Heart right ventricle (tissue), 16 donors: ENCODE measurements at regions not wholly inside any gene's neighbourhood (a gene's known extent, or its start where the extent isn't known, plus 50 kb on each side); places are given as distances from the start of the nearest gene placed in this dataset.

Source experiments
- ATAC-seq, 8 donors: fragments of 200-7000 bp; cut with Tn5 transposase; one replicate each; pipeline ENCODE4 v1.9.1; 2020; ENCODE audit warnings: mild to moderate bottlenecking in 8 of 8, moderate library complexity in 8 of 8, moderate number of reproducible peaks in 1 of 8
- DNase-seq, 2 donors: peaks; one replicate each; pipeline ENCODE4 v3.0.0-alpha.2; 2020
- H3K27ac ChIP-seq, 10 donors: fragments of 200-600 bp; sonication (generic) in 2 of 10; one replicate each; pipeline versions ENCODE4 v1.5.0 to v1.8.0; 2020 to 2022; ENCODE audit warnings: mild to moderate bottlenecking in 3 of 10
- H3K27me3 ChIP-seq, 7 donors: fragments of 200-600 bp; one replicate each; pipeline ENCODE4 v1.8.0; 2021 to 2022; ENCODE audit warnings: mild to moderate bottlenecking in 2 of 7
- H3K36me3 ChIP-seq, 9 donors: fragments of 200-600 bp; sonication (generic) in 1 of 9; one replicate each; pipeline versions ENCODE4 v1.5.0 to v1.8.0; 2020 to 2022; ENCODE audit warnings: mild to moderate bottlenecking in 2 of 9
- H3K4me1 ChIP-seq, 9 donors: fragments of 200-600 bp; sonication (generic) in 1 of 9; one replicate each; pipeline versions ENCODE4 v1.5.0 to v1.8.0; 2020 to 2022; ENCODE audit warnings: mild to moderate bottlenecking in 4 of 9
- H3K4me3 ChIP-seq, 10 donors: fragments of 200-600 bp; sonication (generic) in 2 of 10; one replicate each; pipeline versions ENCODE4 v1.5.0 to v1.8.0; 2020 to 2022; ENCODE audit warnings: mild to moderate bottlenecking in 7 of 10, moderate library complexity in 2 of 10
- H3K9me3 ChIP-seq, 11 donors: fragments of 200-600 bp in 10 of 11; sonication (generic) in 2 of 11; one replicate each; pipeline versions ENCODE4 v1.5.0 to v1.8.0; 2013 to 2022; ENCODE audit warnings: mild to moderate bottlenecking in 2 of 11, control low read depth in 1 of 11, moderate library complexity in 1 of 11
- WGBS, 2 donors: extraction: QIAGEN DNeasy Blood & Tissue Kit; methylation state at CpG; one replicate each; pipeline ENCODE4 v1.1.7; 2013; ENCODE audit warnings: inconsistent platforms in 1 of 2; 5-methylcytosine and 5-hydroxymethylcytosine counted together
- intact Hi-C, 10 donors: fragments of 100-400 bp; cut with DNase I; formaldehyde crosslinking; loops; one replicate each; pipeline versions ENCODE4 v1.11.1 to v1.14.2; 2022
- TF ChIP-seq, protein P1 (sequence below), 9 donors: fragments of 200-600 bp; sonication (generic) in 2 of 9; IDR thresholded peaks; one replicate each; pipeline versions ENCODE4 v1.5.0 to v1.8.0; 2021 to 2022; ENCODE audit warnings: antibody characterized with exemption in 9 of 9, mild to moderate bottlenecking in 5 of 9, moderate library complexity in 1 of 9
- donor health status: Arrhythmogenic right ventricular cardiomyopathy.
- donor health status: ischemic (EF 13 %, LVEDD 7.1; RV severe dilation, severe dysfunction).
- donor health status: healthy with polysubstance abuse.
- donor health status: DM: no; HTN: yes; CAD: no.
- donor health status: DM: no; HTN: no; CAD: no.
- donor health status: ischemic (EF 25% LVEDD 6.9; RV normal size, moderate dysfunction).
- donor health status: ischemic (EF 25% LVEDD 5.7; RV mildly dilated, moderate dysfunction).
- donor health status: healthy.
- donor health status: DM: yes; HTN: yes; CAD: no.
- donor health status: Ischemic cardiomyopathy.
- donor health status: ischemic (EF 35%, LVEDD 5.7; RV mildly dilated, moderate dysfunction).
- donor health status: nonischemic (EF 11% LVEDD 7.7; RV severe dilation, severe dysfunction).
- donor health status: DM: yes; HTN: yes; CAD: no.
- donor health status: PGD.
- donor health status: ischemic (EF 29% LVEDD 5.4; RV normal size, mild dysfunction).
- donor health status: nonischemic (EF 23%, LVEDD 6.1; RV moderate dilation, normal function).

GRCh38 chr2:145160855-145161254, 640.9 kb upstream of the ZEB2 start:
- TF ChIP-seq, protein P1, sequence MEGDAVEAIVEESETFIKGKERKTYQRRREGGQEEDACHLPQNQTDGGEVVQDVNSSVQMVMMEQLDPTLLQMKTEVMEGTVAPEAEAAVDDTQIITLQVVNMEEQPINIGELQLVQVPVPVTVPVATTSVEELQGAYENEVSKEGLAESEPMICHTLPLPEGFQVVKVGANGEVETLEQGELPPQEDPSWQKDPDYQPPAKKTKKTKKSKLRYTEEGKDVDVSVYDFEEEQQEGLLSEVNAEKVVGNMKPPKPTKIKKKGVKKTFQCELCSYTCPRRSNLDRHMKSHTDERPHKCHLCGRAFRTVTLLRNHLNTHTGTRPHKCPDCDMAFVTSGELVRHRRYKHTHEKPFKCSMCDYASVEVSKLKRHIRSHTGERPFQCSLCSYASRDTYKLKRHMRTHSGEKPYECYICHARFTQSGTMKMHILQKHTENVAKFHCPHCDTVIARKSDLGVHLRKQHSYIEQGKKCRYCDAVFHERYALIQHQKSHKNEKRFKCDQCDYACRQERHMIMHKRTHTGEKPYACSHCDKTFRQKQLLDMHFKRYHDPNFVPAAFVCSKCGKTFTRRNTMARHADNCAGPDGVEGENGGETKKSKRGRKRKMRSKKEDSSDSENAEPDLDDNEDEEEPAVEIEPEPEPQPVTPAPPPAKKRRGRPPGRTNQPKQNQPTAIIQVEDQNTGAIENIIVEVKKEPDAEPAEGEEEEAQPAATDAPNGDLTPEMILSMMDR (IDR thresholded peaks at IDR 0.05): no peak
- Histone ChIP-seq H3K4me1 (peaks cover 0 to 16% (median 5%) of the 10 kb centered on the region in 9 donors), H3K36me3 (no peaks in the 10 kb centered on the region), H3K27me3 (no peaks in the 10 kb centered on the region), H3K9me3 (no peaks in the 10 kb centered on the region), H3K27ac (no peak overlapping the region), H3K4me3 (no peak overlapping the region)
- 88 to 90% methylated on average over 1 of the region's 1 CpG for WGBS, 2 donors
- ATAC-seq (no peak), DNase-seq (no peak)
- intact Hi-C loops: loop anchor here in 1 of 10 donors (10.0 kb wide), 1 partner anchor 156 kb away; no protein-coding TSS in a partner anchor

DNA sequence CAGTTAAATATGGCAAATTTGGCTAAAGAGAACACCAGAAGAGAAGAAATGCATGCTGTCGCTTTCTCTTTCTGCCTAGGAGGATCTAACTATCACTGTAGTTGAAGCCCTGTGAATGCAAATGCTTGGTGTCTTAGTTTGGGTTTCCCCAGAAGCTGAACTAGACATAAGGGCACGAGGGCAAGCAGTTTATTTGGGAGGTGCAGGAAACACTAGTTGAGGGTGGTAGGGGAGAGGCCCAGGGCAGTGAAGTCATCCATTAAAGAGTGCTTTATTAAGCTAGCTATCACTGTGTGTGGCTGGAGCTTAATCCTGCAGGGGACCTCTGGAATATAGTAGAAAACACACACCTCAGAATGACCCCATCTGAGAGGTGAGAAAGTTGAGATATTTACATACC, 639.8 kb upstream of the ZEB2 start:
- Histone ChIP-seq H3K27ac (no peak overlapping the region), H3K36me3 (no peaks in the 10 kb centered on the region), H3K4me3 (no peak overlapping the region), H3K4me1 (peaks cover 0 to 16% (median 5%) of the 10 kb centered on the region in 9 donors), H3K27me3 (no peaks in the 10 kb centered on the region), H3K9me3 (no peaks in the 10 kb centered on the region)
- intact Hi-C loops: loop anchor here in 1 of 10 donors (10.0 kb wide), 1 partner anchor 155 kb away; no protein-coding TSS in a partner anchor
- no peak for ATAC-seq
- no peak for DNase-seq
- TF ChIP-seq, protein P1 (IDR thresholded peaks at IDR 0.05): no peak
- WGBS, 2 donors: 71 to 87% methylated on average over 2 of the region's 2 CpGs

DNA sequence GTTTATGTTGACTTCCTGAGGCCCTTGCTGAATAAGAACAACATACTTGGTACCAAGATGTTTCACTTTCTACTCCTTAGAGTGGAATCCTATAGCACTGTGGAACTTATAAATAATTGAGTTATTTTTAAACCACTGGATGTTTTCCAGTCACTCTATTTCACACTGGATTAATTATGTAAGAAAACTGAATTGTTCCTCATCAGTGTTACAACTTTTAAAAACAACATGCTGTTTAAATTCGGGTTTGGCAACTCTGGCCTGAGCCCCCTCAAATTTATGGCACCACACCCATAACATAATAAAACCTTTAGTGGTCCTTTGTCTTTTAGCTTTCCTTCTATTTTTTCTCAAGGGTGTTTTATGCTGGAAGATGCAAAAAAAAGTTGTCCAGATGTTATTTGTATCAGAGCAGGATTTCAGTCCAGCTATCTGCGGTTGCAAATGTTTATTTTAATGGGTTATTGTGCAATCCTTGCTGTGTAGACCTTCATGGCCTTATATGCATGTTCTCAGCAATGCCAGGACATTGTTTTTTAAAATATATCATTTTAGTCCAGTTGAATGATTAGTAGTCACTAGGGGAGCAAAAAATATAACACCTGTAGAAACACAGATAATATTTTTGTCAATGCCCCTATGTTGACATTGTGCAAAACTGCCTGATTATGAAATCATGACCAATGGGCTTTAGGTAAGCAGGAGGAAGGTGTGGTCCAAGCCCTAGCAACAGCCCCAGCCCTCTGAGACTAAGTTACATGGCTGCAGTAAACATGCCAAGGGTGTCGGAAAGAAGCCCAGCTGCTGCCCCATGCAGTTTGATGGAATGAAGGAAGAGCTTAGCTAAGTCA, 638.0 kb upstream of the ZEB2 start:
- 48 to 53% methylated on average over 3 of the region's 3 CpGs for WGBS, 2 donors
- Histone ChIP-seq H3K9me3 (peaks cover 0 to 10% (median 0%) of the 10 kb centered on the region in 11 donors), H3K27me3 (no peaks in the 10 kb centered on the region)

DNA sequence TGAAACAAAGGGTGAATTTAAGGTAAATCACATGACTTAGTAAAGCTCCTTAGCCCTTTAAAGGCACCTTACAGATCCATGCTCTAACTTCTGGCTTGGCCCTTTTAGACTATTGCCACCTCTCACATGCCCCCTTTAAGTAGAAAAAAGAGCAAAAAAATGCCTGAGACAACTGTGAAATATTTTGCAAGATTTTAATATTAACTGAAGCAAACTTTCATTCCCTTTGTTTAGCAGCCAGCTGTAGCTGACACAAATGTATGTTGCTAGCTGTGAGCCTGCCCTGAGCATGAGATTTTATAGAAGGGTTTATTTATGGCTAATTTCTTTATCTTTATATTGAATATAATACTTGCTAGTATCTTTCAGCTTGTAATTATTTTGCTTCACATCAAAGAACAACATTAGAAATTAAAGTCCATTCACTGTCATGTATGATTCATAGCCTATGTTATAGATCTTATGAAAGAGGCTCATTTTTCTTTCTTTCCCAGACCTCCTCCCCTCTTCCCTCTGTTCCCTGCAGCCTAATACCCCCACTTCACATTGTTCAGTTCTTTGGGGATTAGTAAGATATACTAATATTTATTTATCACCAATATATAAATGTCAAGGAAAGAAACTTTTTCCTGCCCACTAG, 637.2 kb upstream of the ZEB2 start:
- H3K4me1 ChIP-seq: peaks cover 0 to 16% (median 5%) of the 10 kb centered on the region in 9 donors
- DNase-seq (no peak), ATAC-seq (peak in 1 of 8 donors; percentile 2)
- peak overlapping the region in 8 of 10 donors; percentile 6 to 54 (median 38) for H3K27ac ChIP-seq
- TF ChIP-seq, protein P1 (IDR thresholded peaks at IDR 0.05): no peak
- no peaks in the 10 kb centered on the region for H3K27me3 ChIP-seq
- H3K36me3 ChIP-seq: no peaks in the 10 kb centered on the region
- intact Hi-C loops: no loop called here
- H3K9me3 ChIP-seq: peaks cover 0 to 14% (median 0%) of the 10 kb centered on the region in 11 donors
- H3K4me3 ChIP-seq: no peak overlapping the region

More for the DNA sequence above, 638.0 kb upstream of the ZEB2 start:
- ATAC-seq: peak; percentile 85 to 96 (median 90)
- DNase-seq: peak; percentile 35 to 50
- intact Hi-C loops: no loop called here
- TF ChIP-seq, protein P1 (IDR thresholded peaks at IDR 0.05): no peak
- no peak overlapping the region for H3K4me3 ChIP-seq
- H3K27ac ChIP-seq: peak overlapping the region in 9 of 10 donors; percentile 9 to 54 (median 35)
- peaks cover 0 to 16% (median 5%) of the 10 kb centered on the region in 9 donors for H3K4me1 ChIP-seq
- H3K36me3 ChIP-seq: no peaks in the 10 kb centered on the region
